Retinal pigment epithelial cell (primary cell): ENCODE measurements at regions not wholly inside any gene's neighbourhood (a gene's known extent, or its start where the extent isn't known, plus 50 kb on each side); places are given as distances from the start of the nearest gene placed in this dataset.
A peak's percentile ranks its signal among the peaks of the same experiment; 100 is the strongest.

Experiments
- DNase-seq: peaks from one replicate; pipeline ENCODE4 v3.0.0-alpha.2; 2010; ENCODE audit warnings: low read depth
- H3K4me3 ChIP-seq: 2 replicates; pipeline ENCODE4 v1.5.1; 2011; ENCODE audit warnings: mild to moderate bottlenecking, low read length, control low read depth, moderate library complexity
- CTCF ChIP-seq: conservative IDR thresholded peaks from 2 replicates; pipeline ENCODE4 v1.5.1; 2011; ENCODE audit warnings: low read depth, low read length, control low read depth, inconsistent platforms

GRCh38 chr11:92855607-92856405, 113.6 kb upstream of the MTNR1B start:
- H3K4me3 ChIP-seq = no peak overlapping the region
- no peak for TF ChIP-seq CTCF
- DNase-seq = peak; percentile 50

- no peak for TF ChIP-seq CTCF
Measured at GRCh38 chr11:92857407-92857806, 112.0 kb upstream of the MTNR1B start.

GRCh38 chr11:92859156-92859690, 110.2 kb upstream of the MTNR1B start:
- no peak for DNase-seq
- H3K4me3 ChIP-seq = no peak overlapping the region
- TF ChIP-seq CTCF = no peak

More at GRCh38 chr11:92857407-92857806, 112.0 kb upstream of the MTNR1B start:
- H3K4me3 ChIP-seq = no peak overlapping the region
- DNase-seq = no peak

GRCh38 chr11:92861634-92862033, 107.8 kb upstream of the MTNR1B start:
- H3K4me3 ChIP-seq = no peak overlapping the region
- TF ChIP-seq CTCF = peak; percentile 20
- no peak for DNase-seq

- H3K4me3 ChIP-seq = no peak overlapping the region
- TF ChIP-seq CTCF = no peak
- no peak for DNase-seq
Measured at GRCh38 chr11:92865352-92865751, 104.1 kb upstream of the MTNR1B start.

- DNase-seq = no peak
- TF ChIP-seq CTCF = no peak
- no peak overlapping the region for H3K4me3 ChIP-seq
Measured at GRCh38 chr11:92866679-92867282, 102.7 kb upstream of the MTNR1B start.
